H4 (cell line): ENCODE measurements at regions not wholly inside any gene's neighbourhood (a gene's known extent, or its start where the extent isn't known, plus 50 kb on each side); places are given as distances from the start of the nearest gene placed in this dataset.

Source experiments
- DNase-seq: peaks from one replicate; pipeline ENCODE4 v3.0.0-alpha.2; 2015; ENCODE audit warnings: low spot score

DNA sequence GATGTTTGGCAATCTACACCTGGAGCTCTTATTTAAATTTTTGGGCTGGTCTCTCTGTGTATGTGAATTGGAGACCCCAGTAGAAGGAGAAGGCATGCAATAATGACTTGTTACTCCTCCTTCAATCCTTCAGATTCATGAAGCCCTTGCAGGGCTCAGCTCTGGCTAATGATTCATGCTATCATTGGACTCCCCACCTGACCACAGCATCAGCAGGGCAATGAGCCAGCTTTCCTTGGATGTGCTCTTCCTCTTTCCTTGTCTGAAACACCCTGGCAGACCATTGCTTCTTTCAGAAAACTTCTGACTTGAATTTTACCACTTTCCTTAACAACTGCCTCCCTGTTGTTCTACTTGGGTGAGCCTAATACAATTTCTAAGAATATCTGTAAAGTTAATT lies 1019.2 kb downstream of the AACS start:
- peak; percentile 27 for DNase-seq

GRCh38 chr12:126086242-126086641 lies 1021.0 kb downstream of the AACS start:
- DNase-seq, result no peak

- no peak for DNase-seq
Observed at GRCh38 chr12:126087692-126088091, 1022.5 kb downstream of the AACS start.

- DNase-seq, result peak; percentile 38
Observed at GRCh38 chr12:126093908-126094307, 1028.7 kb downstream of the AACS start.

DNA sequence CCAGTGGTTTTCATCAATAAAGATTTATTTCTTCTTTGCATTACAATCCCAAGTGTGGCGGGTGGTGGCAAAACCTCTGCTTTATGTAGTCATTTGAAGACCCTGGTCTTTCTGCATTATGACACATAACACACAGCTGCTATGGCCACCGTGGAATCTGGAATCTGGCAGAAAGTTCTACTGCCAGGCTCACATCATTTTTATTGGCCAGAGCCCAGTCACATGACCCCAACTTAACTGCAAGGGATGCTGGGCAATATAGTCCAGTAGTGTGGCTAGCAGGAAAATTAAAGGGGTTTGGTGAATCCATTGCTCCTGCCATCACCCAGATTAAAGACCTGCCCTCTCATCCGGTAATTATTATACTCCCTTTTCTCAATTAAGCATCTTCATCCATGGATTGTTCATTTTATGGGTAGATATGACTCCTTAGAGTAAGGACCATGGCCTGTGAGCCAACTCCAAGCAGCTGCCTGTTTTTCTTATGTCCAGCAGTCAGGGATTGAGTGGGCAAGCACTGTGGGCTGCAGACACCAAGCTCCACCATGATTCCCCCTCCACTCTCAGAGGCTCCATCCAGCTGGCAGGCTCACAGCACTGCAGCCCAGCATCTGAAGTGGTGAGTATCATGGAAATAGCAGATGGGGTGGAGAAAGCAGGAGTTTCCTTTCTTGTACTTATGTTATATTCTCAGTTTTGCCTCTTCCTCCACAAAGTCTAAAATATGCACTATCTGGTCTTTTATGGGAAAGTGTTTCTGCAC lies 1030.7 kb downstream of the AACS start:
- DNase-seq, result no peak

- DNase-seq, result no peak
Observed at GRCh38 chr12:126106706-126107105, 1041.5 kb downstream of the AACS start.

DNA sequence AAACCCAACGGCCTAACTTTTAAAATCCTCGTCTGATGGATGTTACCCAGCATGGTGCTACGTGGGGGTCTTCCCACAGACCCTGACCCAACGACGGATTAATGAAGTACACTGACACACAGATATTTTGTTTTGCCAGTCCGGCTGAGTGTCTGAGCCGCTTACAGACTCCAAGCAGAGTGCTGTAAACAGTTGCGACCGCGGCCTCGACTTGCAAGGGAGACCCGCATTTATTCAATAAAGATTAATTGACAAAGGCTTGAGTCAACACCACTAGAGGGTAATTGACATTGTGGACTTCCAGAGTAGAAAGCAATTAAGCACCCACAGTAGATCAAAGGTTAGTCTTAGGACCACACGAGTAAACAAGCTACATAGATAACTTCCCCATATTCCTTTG lies 1042.4 kb downstream of the AACS start:
- DNase-seq, result no peak

GRCh38 chr12:126108247-126108646 lies 1043.0 kb downstream of the AACS start:
- no peak for DNase-seq

- no peak for DNase-seq
Observed at GRCh38 chr12:126112141-126112540, 1046.9 kb downstream of the AACS start.

- no peak for DNase-seq
Observed at GRCh38 chr12:126112849-126113248, 1047.6 kb downstream of the AACS start.

- no peak for DNase-seq
Observed at GRCh38 chr12:126114441-126114840, 1049.2 kb downstream of the AACS start.

DNA sequence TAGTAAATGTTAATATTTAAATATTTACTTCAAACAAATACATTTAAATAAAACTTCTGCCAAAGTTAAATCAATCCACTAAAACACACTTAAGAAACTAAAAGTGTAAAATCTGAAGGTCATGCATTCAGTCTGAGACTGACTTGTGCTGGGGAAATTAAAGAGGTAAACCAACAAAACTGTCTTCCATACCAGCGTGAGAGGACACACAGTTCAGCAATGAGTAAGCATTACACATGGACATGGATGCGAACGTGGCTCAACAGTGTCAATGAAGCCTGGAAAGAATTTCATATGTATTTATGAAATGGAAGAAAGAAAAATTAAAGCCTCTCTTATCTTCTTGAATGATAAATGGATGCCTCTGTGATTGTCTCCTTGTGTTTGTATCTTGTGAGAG lies 1052.3 kb downstream of the AACS start:
- no peak for DNase-seq

GRCh38 chr12:126139355-126139754 lies 1074.1 kb downstream of the AACS start:
- no peak for DNase-seq

- DNase-seq, result no peak
Observed at GRCh38 chr12:126144603-126145002, 1079.4 kb downstream of the AACS start.

DNA sequence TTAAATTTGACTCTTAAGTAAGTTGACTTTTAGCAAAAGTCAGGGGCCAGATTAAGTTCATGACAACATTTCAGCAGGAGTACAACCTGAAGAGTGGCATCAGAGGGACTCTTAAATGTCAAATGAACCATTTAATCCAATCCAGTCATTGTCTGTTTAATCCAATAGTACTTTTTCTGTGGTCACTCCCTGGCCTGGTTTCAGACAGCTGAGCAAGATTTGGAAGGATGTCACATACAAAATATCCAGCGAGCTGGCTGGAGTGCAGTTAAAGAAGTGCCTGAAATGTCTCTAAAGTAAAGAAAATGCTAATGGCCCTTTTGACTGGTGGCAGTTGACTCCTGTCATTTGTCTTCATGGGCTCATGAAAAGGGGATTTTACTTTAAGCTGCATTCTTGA lies 1082.1 kb downstream of the AACS start:
- DNase-seq, result no peak

DNA sequence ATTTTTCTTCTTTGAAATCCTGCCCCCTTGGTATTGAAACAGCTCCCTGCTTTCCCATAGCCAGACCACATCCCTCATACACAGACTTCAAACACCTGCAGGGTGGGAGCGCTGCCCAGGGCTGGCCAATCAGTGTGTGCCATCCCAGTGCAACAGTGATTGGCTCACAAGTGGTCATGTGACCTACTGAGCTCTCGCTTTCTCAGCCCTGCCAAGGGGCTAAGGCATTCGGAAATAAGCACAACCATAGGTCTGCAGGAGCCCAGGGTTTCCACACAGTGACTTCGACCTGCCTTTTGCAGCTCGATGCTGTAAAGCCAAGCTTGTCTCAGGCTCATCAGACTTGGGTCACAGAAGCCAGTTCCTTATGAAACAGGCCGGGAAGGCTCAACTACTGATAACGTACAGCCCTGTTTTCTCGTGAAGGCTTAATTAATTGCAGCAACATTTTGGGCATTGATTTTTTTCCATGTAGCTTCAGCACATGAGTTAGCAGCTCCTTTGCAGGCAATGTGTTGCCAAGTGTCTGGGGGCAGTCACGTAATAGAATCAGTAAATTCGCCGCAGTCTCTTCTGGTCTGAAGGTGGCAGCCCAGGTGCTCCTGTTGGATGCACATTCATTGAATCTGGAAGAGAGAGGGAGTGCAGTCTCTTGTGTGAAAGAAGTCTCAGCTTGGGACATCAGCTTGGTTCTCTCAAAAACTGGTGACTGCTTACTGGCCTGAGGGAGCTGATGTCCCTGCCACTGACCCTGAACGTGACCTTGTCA lies 1091.8 kb downstream of the AACS start:
- no peak for DNase-seq

GRCh38 chr12:126157575-126157966 lies 1092.3 kb downstream of the AACS start:
- DNase-seq, result no peak

GRCh38 chr12:126159139-126159538 lies 1093.9 kb downstream of the AACS start:
- DNase-seq, result no peak

DNA sequence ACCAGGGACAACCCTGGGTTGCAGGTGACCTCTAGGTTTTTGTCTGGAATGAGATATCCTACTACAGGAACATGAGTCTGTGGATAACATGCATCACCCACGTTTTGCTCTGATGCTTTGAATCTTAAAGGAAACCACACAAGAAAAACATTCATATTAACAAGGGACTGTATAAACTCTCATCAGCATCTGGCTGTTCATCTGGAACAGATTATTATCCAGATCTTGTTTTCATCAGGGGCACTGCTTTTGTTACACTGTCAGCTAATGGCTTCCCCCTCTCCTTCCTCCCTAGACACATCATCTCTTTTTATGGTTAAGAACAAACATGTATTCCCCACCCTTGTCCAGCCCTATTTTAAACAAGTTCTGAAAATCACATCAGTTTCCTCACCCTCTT lies 1095.7 kb downstream of the AACS start:
- no peak for DNase-seq

- no peak for DNase-seq
Observed at GRCh38 chr12:126163984-126164383, 1098.7 kb downstream of the AACS start.

- no peak for DNase-seq
Observed at GRCh38 chr12:126171937-126172559, 1106.8 kb downstream of the AACS start.

GRCh38 chr12:126182619-126183236 lies 1117.5 kb downstream of the AACS start:
- peak; percentile 33 for DNase-seq
